H9 (cell line): ENCODE measurements at regions not wholly inside any gene's neighbourhood (a gene's known extent, or its start where the extent isn't known, plus 50 kb on each side); places are given as distances from the start of the nearest gene placed in this dataset.

Experiments
- DNase-seq: peaks from one replicate; pipeline ENCODE4 v3.0.0-alpha.2; 2017
- H2AFZ ChIP-seq: one replicate; pipeline ENCODE4 v1.6.1; 2013; ENCODE audit warnings: mild to moderate bottlenecking, low read length, control low read depth, moderate library complexity
- H2AK5ac ChIP-seq: 2 replicates; pipeline ENCODE4 v1.6.1; 2013; ENCODE audit warnings: low read length, control low read depth, mixed read lengths; ENCODE audit not compliant: insufficient read length
- H2BK120ac ChIP-seq: one replicate; pipeline ENCODE4 v1.6.1; 2013; ENCODE audit warnings: low read depth, mild to moderate bottlenecking, low read length, control low read depth, inconsistent platforms; ENCODE audit not compliant: poor library complexity, severe bottlenecking
- H2BK12ac ChIP-seq: 2 replicates; pipeline ENCODE4 v1.6.1; 2013; ENCODE audit warnings: low read length, control low read depth, mixed read lengths, low read depth; ENCODE audit not compliant: insufficient read length
- H2BK15ac ChIP-seq: 2 replicates; pipeline ENCODE4 v1.6.1; 2013; ENCODE audit warnings: low read depth, low read length, control low read depth
- H2BK20ac ChIP-seq: one replicate; pipeline ENCODE4 v1.6.1; 2013; ENCODE audit warnings: low read depth, mild to moderate bottlenecking, low read length, control low read depth, inconsistent platforms; ENCODE audit not compliant: poor library complexity, severe bottlenecking
- H2BK5ac ChIP-seq: 2 replicates; pipeline ENCODE4 v1.6.1; 2013; ENCODE audit warnings: low read length, control low read depth, mixed read lengths; ENCODE audit not compliant: insufficient read length
- H3K14ac ChIP-seq: 2 replicates; pipeline ENCODE4 v1.6.1; 2013; ENCODE audit warnings: low read length, control low read depth; ENCODE audit not compliant: insufficient read depth
- H3K18ac ChIP-seq: 2 replicates; pipeline ENCODE4 v1.6.1; 2013; ENCODE audit warnings: low read depth, mild to moderate bottlenecking, mixed read lengths, low read length, control low read depth; ENCODE audit not compliant: insufficient read length
- H3K23ac ChIP-seq: 2 replicates; pipeline ENCODE4 v1.6.1; 2013; ENCODE audit warnings: low read length, control low read depth, mixed read lengths, low read depth; ENCODE audit not compliant: insufficient read length
- H3K23me2 ChIP-seq: 2 replicates; pipeline ENCODE4 v1.6.1; 2013; ENCODE audit warnings: low read depth, mild to moderate bottlenecking, mixed read lengths, low read length, control low read depth; ENCODE audit not compliant: insufficient read length, poor library complexity, severe bottlenecking
- H3K27ac ChIP-seq: 2 replicates; pipeline ENCODE4 v1.5.1; 2013; ENCODE audit warnings: low read length, control low read depth, mixed read lengths, low read depth; ENCODE audit not compliant: insufficient read length
- H3K27me3 ChIP-seq: 2 replicates; pipeline ENCODE4 v1.6.1; 2013; ENCODE audit warnings: low read length, control low read depth, inconsistent platforms; ENCODE audit not compliant: insufficient read depth
- H3K4ac ChIP-seq: 2 replicates; pipeline ENCODE4 v1.6.1; 2013; ENCODE audit warnings: low read depth, mild to moderate bottlenecking, control low read depth, inconsistent platforms, low read length, moderate library complexity
- H3K4me1 ChIP-seq: 2 replicates; pipeline ENCODE4 v1.6.1; 2013; ENCODE audit warnings: low read length, control low read depth, inconsistent platforms; ENCODE audit not compliant: insufficient read depth
- H3K4me2 ChIP-seq: 2 replicates; pipeline ENCODE4 v1.6.1; 2013; ENCODE audit warnings: low read length, control low read depth, mixed read lengths; ENCODE audit not compliant: insufficient read length, insufficient read depth
- H3K56ac ChIP-seq: 2 replicates; pipeline ENCODE4 v1.6.1; 2013; ENCODE audit warnings: low read depth, mild to moderate bottlenecking, mixed read lengths, low read length, control low read depth; ENCODE audit not compliant: insufficient read length
- H3K79me1 ChIP-seq: 2 replicates; pipeline ENCODE4 v1.6.1; 2013; ENCODE audit warnings: low read depth, mild to moderate bottlenecking, moderate library complexity, low read length, control low read depth, inconsistent platforms; ENCODE audit not compliant: insufficient read depth, poor library complexity, severe bottlenecking
- H3K79me2 ChIP-seq: 2 replicates; pipeline ENCODE4 v1.6.1; 2013; ENCODE audit warnings: low read length, control low read depth, inconsistent platforms; ENCODE audit not compliant: insufficient read depth
- H3K9ac ChIP-seq: 2 replicates; pipeline ENCODE4 v1.6.1; 2013; ENCODE audit warnings: low read length, control low read depth, mixed read lengths; ENCODE audit not compliant: insufficient read length; ENCODE audit errors: extremely low read depth
- H3K9me3 ChIP-seq: one replicate; pipeline ENCODE4 v1.6.1; 2013; ENCODE audit warnings: low read depth, low read length, inconsistent platforms; ENCODE audit not compliant: control insufficient read depth
- H3T11ph ChIP-seq: one replicate; pipeline ENCODE4 v1.6.1; 2013; ENCODE audit warnings: mild to moderate bottlenecking, low read length, control low read depth, inconsistent platforms
- H4K20me1 ChIP-seq: one replicate; pipeline ENCODE4 v1.6.1; 2013; ENCODE audit not compliant: control insufficient read depth, insufficient read length, insufficient read depth
- H4K5ac ChIP-seq: 2 replicates; pipeline ENCODE4 v1.6.1; 2013; ENCODE audit warnings: low read depth, mild to moderate bottlenecking, mixed read lengths, low read length, control low read depth; ENCODE audit not compliant: insufficient read length
- H4K8ac ChIP-seq: replicated peaks from 2 replicates; pipeline ENCODE4 v1.6.1; 2013; ENCODE audit warnings: low read length, control low read depth, mixed read lengths, low read depth; ENCODE audit not compliant: insufficient read length
- H4K91ac ChIP-seq: 2 replicates; pipeline ENCODE4 v1.6.1; 2013; ENCODE audit warnings: low read depth, mild to moderate bottlenecking, moderate library complexity, mixed read lengths, low read length, control low read depth; ENCODE audit not compliant: insufficient read length
- H3K27ac Mint-ChIP-seq, 3 experiments: 2 replicates in 2 of 3; 3 replicates in 1 of 3; pipeline ENCODE4 v1.8.0; 2020 to 2021; ENCODE audit warnings: mixed read lengths in 3 of 3, mild to moderate bottlenecking in 1 of 3, moderate library complexity in 1 of 3
- H3K27me3 Mint-ChIP-seq: 2 replicates; pipeline ENCODE4 v1.8.0; 2021; ENCODE audit warnings: low read depth, mild to moderate bottlenecking, moderate library complexity, mixed read lengths
- H3K36me3 Mint-ChIP-seq, 3 experiments: 2 replicates in 2 of 3; 3 replicates in 1 of 3; pipeline ENCODE4 v1.8.0; 2020 to 2021; ENCODE audit warnings: low read depth in 3 of 3, mixed read lengths in 3 of 3; ENCODE audit not compliant: insufficient read depth in 1 of 3
- H3K4me1 Mint-ChIP-seq, 2 experiments: 2 replicates each; pipeline ENCODE4 v1.8.0; 2020; ENCODE audit warnings: mixed read lengths in 2 of 2
- H3K4me3 Mint-ChIP-seq, 2 experiments: 2 replicates in 1 of 2; 3 replicates in 1 of 2; pipeline ENCODE4 v1.8.0; 2020 to 2021; ENCODE audit warnings: mild to moderate bottlenecking in 2 of 2, mixed read lengths in 2 of 2, moderate library complexity in 1 of 2
- H3K9me3 Mint-ChIP-seq, 2 experiments: 2 replicates in 1 of 2; 3 replicates in 1 of 2; pipeline ENCODE4 v1.8.0; 2020; ENCODE audit warnings: mild to moderate bottlenecking in 2 of 2, mixed read lengths in 2 of 2, moderate library complexity in 1 of 2
- WGBS: extraction: QIAGEN DNeasy Blood & Tissue Kit; methylation state at CpG from one replicate; pipeline ENCODE4 v1.1.7; 2013; ENCODE audit warnings: missing lambda C conversion rate, low lambda C conversion rate, mixed read lengths; ENCODE audit not compliant: insufficient read length; ENCODE audit errors: extremely low coverage; 5-methylcytosine and 5-hydroxymethylcytosine counted together
- TF ChIP-seq, protein P1 (sequence below): fragments of 200-600 bp; sonication (generic); conservative IDR thresholded peaks from 3 replicates; pipeline ENCODE4 v1.8.0; 2021; ENCODE audit warnings: antibody characterized with exemption, mild to moderate bottlenecking

DNA sequence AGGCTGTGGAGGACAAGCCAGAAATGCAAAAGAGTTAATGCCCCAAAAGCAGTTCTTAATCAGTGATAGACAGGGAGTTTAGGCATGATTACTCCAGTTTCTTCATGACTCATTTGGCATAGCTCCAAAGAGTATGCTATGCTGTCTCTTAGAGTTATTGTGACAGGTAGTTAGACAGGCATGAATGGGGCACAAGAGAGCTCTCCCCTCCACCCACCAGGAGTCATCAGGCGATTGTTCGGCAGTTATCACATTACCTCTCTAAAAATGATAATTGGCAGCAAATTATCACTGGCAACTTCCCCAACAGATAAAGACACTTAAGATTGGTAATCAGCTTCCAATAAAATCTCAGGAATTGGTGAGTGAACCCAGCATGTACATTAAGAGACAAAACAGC lies 320.1 kb downstream of the DAD1 start:
- Histone ChIP-seq H2BK20ac (no peak overlapping the region), H3K9ac (no peak overlapping the region), H3K4me2 (no peak overlapping the region), H3K56ac (no peak overlapping the region), H3K9me3 (no peaks in the 10 kb centered on the region), H3K18ac (no peak overlapping the region), H4K5ac (no peak overlapping the region), H2BK15ac (no peak overlapping the region), H4K20me1 (no peaks in the 10 kb centered on the region), H3K23me2 (no peaks in the 10 kb centered on the region), H3K79me1 (no peaks in the 10 kb centered on the region), H3K23ac (no peak overlapping the region), H3K4me1 (peaks cover 2% of the 10 kb centered on the region; the same call in 1 of the 2 replicates), H2BK120ac (no peak overlapping the region), H3K4ac (no peak overlapping the region), H3K14ac (no peak overlapping the region), H2BK5ac (no peak overlapping the region), H2AK5ac (no peak overlapping the region), H3K27ac (no peak overlapping the region), H3K79me2 (no peaks in the 10 kb centered on the region), H3K27me3 (no peaks in the 10 kb centered on the region), H3T11ph (no peak overlapping the region), H2BK12ac (no peak overlapping the region), H2AFZ (no peak overlapping the region), H4K8ac (no peak overlapping the region), H4K91ac (no peak overlapping the region)
- H3K4me1 Mint-ChIP-seq, result peaks cover 31 to 32% of the 10 kb centered on the region in 2 experiments
- DNase-seq, result no peak
- H3K4me3 Mint-ChIP-seq, result no peak overlapping the region
- H3K36me3 Mint-ChIP-seq, result no peaks in the 10 kb centered on the region
- no CpG with 5 or more reads among the region's 2 CpGs for WGBS
- TF ChIP-seq, protein P1, sequence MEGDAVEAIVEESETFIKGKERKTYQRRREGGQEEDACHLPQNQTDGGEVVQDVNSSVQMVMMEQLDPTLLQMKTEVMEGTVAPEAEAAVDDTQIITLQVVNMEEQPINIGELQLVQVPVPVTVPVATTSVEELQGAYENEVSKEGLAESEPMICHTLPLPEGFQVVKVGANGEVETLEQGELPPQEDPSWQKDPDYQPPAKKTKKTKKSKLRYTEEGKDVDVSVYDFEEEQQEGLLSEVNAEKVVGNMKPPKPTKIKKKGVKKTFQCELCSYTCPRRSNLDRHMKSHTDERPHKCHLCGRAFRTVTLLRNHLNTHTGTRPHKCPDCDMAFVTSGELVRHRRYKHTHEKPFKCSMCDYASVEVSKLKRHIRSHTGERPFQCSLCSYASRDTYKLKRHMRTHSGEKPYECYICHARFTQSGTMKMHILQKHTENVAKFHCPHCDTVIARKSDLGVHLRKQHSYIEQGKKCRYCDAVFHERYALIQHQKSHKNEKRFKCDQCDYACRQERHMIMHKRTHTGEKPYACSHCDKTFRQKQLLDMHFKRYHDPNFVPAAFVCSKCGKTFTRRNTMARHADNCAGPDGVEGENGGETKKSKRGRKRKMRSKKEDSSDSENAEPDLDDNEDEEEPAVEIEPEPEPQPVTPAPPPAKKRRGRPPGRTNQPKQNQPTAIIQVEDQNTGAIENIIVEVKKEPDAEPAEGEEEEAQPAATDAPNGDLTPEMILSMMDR, result no peak
- no peaks in the 10 kb centered on the region for H3K9me3 Mint-ChIP-seq
- no peak overlapping the region for H3K27ac Mint-ChIP-seq
- H3K27me3 Mint-ChIP-seq, result no peaks in the 10 kb centered on the region
